Suppressor macrophage (primary cell): ENCODE measurements at regions not wholly inside any gene's neighbourhood (a gene's known extent, or its start where the extent isn't known, plus 50 kb on each side); places are given as distances from the start of the nearest gene placed in this dataset.
"Not testable (repeated sequence)": the region's sequence is repeated elsewhere in the genome, so short reads cannot be mapped to it uniquely, and the experiment has no call there.

Source experiments
- DNase-seq, 4 experiments: peaks; one replicate each; pipeline ENCODE4 v3.0.0-alpha.2; 2020 to 2022

- DNase-seq: no peak
Observed at GRCh38 chr5:154618696-154619095, 136.5 kb upstream of the LARP1 start.

GRCh38 chr5:154614595-154614994 is 136.6 kb upstream of the HAND1 start:
- no peak for DNase-seq

- no peak for DNase-seq
Observed at GRCh38 chr5:154614125-154614524, 136.1 kb upstream of the HAND1 start.

DNA sequence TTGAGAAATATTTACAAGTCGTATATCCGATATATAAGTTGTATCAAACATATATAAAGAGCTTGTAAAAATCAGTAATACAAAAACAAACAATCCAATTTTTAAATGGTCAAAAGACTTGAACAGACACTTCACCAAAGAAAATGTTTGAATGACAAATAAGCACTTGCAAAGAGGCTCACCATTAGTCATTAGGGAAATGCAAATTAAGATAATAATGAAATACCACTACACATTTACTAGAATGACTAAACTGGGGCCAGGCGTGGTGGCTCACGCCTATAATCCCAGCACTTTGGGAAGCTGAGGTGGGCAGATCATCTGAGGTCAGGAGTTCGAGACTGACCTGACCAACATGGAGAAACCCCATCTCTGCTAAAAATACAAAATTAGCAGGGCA is 134.6 kb upstream of the HAND1 start:
- DNase-seq: no peak

DNA sequence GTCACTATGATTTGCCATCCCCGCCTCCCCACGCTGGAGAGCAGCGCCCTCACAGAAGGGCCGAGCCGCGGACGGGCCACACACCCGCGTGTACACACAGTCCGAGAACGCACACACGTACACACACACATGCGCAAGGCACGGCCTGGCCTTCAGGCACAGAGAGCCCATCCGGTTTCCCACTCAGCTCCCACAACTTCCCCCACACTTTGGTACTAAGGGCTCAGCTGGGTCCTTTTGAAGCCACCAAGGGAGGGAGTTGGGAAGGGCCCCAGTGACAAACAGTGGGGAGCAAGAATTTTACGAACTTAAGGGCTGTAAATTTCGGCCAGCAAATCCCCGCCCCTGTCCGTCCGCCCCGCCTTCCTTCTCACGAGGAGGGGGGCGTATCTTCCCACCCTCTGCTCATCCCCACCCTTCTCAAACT is 133.3 kb upstream of the HAND1 start:
- DNase-seq: peak in 3 of 4 experiments; percentile 5 to 16 (median 15)

GRCh38 chr5:154610321-154611154 is 132.5 kb upstream of the HAND1 start:
- peak; percentile 81 to 91 (median 84) for DNase-seq

- peak in 3 of 4 experiments; percentile 41 to 55 (median 54) for DNase-seq
Observed at GRCh38 chr5:154609251-154609650, 131.2 kb upstream of the HAND1 start.

- DNase-seq: no peak
Observed at GRCh38 chr5:154608531-154609011, 130.5 kb upstream of the HAND1 start.

GRCh38 chr5:154607746-154608145 is 129.7 kb upstream of the HAND1 start:
- DNase-seq: no peak

DNA sequence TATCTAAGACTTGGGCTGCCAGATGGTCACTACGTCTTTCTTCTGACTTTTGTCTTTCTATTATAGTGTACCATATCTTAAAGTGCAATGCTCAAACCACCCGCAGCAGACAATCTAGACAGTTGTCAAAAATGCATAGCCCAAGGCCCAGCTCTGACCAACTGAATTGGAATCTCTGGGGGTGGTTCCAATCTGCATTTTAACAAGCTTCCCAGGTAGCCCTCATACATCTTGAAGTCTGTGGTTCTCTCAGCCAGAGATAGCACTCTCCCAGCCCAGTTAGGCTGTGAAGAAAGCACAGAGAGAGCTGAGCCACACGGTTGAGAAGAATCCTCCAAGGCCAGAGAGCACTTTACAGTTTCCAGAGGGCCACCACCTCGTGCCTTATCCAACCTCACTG is 128.2 kb upstream of the HAND1 start:
- DNase-seq: no peak

GRCh38 chr5:154603953-154604679 is 126.1 kb upstream of the HAND1 start:
- no peak for DNase-seq

DNA sequence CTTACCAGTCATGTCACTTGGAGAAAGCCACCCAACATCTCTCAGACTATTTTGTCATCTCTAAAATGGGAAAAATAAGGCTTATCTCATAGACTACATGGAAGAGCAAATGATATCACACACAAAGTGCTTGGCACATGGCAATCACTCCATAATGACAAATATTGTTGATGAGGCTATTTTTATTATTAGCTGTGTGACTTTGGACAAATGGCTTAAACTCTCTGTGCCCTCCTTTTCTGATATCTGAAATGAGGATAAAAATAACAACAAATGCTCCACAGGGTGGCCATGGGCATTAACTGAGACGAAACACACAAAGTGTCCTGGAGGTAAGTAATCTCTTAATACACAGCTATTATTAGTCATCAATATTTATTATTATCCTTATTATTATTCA is 125.5 kb upstream of the HAND1 start:
- no peak for DNase-seq

GRCh38 chr5:154603011-154603410 is 125.0 kb upstream of the HAND1 start:
- DNase-seq: no peak

DNA sequence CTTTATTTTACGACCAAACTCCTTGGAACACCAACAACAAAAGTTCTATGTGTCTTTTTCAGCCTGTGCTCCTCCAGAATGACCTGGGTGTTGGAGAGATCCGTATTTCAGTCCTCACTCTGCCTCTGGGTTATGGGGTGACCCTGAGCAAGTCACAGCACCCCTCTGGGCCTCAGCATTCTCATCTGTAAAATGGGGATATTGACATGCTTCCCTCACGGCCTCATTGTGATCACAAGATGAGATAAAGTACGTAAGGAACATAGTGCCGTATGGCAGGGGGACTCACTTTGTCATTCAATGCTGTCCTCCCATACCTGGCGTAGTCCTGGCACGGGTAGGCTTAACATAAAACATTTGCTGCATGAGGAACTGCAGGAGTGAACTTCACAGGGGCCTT is 123.0 kb upstream of the HAND1 start:
- no peak for DNase-seq

DNA sequence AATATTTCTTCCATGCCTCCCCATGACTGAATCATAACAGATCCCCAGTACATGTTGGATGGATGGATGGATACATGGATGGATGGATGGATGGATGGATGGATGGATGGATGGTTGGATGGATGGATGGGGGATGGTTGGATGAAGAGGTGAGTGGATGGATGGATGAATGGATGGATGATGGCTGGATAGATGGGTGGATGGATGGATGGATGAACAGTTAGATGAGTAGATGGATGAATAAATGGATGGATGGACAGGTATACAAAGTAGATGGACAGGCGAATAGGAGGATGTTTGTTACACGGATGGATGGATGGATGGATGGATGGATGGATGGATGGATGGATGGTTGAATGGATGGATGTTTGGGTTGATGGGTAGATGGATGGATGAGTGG is 120.0 kb upstream of the HAND1 start:
- no peak for DNase-seq

DNA sequence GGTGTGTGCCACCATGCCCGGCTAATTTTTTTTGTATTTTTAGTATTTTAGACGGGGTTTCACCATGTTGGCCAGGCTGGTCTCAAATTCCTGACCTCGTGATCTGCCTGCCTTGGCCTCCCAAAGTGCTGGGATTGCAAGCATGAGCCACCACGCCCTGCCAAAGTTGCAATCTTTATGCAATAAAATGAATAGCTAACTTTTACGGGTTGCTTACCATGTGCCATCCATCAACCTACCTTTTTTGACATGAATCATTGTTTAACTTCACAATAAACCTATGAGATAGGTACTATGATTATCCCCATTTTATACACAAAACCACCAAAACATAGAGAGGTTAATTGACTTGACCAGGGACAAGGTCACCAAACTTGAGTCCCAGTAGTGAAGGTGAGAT is 118.8 kb upstream of the HAND1 start:
- not testable (repeated sequence) for DNase-seq

GRCh38 chr5:154595662-154596061 is 117.6 kb upstream of the HAND1 start:
- no peak for DNase-seq

GRCh38 chr5:154593796-154594195 is 115.8 kb upstream of the HAND1 start:
- no peak for DNase-seq

DNA sequence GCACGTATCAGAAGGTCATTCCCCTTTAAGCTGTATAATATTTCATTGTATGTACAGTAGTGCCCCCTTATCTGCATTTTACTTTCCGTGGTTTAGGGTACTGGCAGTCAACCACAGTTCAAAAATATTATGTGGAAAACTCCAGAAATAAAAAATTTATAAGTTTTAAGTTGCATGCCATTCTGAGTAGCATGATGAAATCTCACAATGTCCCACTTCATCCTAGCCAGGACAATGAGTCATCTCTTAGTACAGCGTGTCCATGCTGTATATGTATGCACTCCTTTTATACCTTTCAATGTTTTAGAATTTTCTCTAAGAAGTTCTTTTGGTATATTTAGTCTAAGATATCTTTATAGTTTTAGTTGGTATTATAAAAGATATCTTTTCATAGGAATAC is 115.0 kb upstream of the HAND1 start:
- DNase-seq: no peak

DNA sequence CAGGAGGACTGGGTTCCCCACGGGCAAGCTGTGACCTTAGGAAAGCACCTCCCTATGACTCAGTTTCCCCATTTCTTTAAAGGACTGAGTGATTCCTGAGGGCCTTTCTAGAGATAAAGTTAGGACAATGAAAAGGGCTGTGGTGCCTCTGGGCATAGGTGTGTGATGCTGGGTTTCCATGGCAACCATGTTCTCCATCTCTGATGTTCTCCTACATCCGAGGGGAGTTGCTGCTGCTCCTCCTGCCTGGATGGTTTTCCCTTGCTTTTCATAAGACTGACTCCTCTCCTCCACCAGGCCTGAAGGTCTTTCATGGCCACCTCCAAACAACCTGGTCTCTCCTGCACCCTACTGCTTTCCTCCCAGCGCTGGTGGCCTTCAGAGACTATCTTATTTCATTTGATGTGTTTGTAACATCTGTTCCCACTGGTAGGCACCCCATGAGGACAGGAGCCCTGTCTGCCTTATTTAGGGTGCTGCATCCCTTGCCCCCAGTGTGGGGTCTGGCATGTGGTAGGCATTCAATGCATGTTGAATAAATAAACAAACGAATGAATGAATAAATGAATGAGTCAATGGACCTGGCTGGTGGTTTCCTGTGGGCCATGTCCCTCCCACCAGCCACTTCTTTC is 112.2 kb upstream of the HAND1 start:
- no peak for DNase-seq

DNA sequence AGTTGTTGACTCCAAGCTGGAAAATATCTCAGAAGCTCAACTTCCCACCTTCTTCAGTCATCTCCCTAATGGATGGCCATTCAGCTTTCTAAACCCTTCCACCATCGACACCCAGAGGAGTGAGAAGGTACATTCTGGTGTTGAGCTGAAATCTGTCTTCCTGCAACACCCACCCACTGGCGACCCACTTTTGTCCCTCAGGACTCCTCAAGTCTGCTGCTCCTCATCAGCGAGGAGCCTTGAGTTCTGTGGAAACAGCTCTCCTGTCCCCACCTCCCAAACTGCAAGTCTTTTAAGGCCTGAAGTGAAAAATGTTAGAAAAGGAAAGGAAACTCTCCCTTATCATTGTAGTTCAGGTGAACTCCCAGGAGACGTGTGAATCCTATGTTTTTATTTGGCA is 111.5 kb upstream of the HAND1 start:
- no peak for DNase-seq

GRCh38 chr5:154588833-154589425 is 110.9 kb upstream of the HAND1 start:
- not testable (repeated sequence) for DNase-seq
